ENCODE measurements at regions not wholly inside any gene's neighbourhood (a gene's known extent, or its start where the extent isn't known, plus 50 kb on each side); places are given as distances from the start of the nearest gene placed in this dataset.

DNA sequence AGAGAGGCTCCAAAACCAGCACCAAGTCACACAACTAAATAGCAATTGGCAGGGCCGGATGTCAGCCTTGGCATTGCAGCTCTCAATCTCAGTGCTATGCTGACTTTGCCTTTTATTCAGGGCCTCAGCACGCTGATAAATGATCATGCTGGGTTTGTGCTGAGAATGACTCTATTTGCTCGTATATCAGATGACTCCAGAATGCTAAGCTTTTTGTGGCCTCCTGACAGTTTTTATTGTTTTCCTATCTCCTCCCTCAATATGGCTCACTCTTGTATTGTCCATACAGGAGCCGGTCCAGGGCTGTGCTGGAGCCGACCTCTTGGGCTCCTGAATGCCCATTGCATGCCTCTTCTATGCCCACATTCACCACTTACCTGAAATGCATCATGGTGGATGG, 211.0 kb downstream of the EFNB2 start:
- TF ChIP-seq, protein P1, sequence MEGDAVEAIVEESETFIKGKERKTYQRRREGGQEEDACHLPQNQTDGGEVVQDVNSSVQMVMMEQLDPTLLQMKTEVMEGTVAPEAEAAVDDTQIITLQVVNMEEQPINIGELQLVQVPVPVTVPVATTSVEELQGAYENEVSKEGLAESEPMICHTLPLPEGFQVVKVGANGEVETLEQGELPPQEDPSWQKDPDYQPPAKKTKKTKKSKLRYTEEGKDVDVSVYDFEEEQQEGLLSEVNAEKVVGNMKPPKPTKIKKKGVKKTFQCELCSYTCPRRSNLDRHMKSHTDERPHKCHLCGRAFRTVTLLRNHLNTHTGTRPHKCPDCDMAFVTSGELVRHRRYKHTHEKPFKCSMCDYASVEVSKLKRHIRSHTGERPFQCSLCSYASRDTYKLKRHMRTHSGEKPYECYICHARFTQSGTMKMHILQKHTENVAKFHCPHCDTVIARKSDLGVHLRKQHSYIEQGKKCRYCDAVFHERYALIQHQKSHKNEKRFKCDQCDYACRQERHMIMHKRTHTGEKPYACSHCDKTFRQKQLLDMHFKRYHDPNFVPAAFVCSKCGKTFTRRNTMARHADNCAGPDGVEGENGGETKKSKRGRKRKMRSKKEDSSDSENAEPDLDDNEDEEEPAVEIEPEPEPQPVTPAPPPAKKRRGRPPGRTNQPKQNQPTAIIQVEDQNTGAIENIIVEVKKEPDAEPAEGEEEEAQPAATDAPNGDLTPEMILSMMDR (conservative IDR thresholded peaks at IDR 0.05; ENCODE audit: low read depth in 2 of 2): no peak
- TF ChIP-seq EZH2 (IDR thresholded peaks at IDR 0.05; ENCODE audit: low read depth, unreplicated experiment) (no peak), JUNB (IDR thresholded peaks at IDR 0.05; ENCODE audit: unreplicated experiment) (no peak), NANOG (IDR thresholded peaks at IDR 0.05; ENCODE audit: borderline replicate concordance) (no peak), EZH2phosphoT487 (IDR thresholded peaks at IDR 0.05; ENCODE audit: unreplicated experiment) (no peak), STAT1 (IDR thresholded peaks at IDR 0.05; ENCODE audit: unreplicated experiment) (no peak), CREB1 (CRISPR knock-in tag; IDR thresholded peaks at IDR 0.05; ENCODE audit: low read depth) (no peak), ZNF114 (CRISPR knock-in tag; IDR thresholded peaks at IDR 0.05) (no peak), POLR2AphosphoS5 (IDR thresholded peaks at IDR 0.05; ENCODE audit: low read depth) (no peak), ZNF331 (CRISPR knock-in tag; IDR thresholded peaks at IDR 0.05; ENCODE audit: low read depth) (no peak)
- TF ChIP-seq, protein P2, sequence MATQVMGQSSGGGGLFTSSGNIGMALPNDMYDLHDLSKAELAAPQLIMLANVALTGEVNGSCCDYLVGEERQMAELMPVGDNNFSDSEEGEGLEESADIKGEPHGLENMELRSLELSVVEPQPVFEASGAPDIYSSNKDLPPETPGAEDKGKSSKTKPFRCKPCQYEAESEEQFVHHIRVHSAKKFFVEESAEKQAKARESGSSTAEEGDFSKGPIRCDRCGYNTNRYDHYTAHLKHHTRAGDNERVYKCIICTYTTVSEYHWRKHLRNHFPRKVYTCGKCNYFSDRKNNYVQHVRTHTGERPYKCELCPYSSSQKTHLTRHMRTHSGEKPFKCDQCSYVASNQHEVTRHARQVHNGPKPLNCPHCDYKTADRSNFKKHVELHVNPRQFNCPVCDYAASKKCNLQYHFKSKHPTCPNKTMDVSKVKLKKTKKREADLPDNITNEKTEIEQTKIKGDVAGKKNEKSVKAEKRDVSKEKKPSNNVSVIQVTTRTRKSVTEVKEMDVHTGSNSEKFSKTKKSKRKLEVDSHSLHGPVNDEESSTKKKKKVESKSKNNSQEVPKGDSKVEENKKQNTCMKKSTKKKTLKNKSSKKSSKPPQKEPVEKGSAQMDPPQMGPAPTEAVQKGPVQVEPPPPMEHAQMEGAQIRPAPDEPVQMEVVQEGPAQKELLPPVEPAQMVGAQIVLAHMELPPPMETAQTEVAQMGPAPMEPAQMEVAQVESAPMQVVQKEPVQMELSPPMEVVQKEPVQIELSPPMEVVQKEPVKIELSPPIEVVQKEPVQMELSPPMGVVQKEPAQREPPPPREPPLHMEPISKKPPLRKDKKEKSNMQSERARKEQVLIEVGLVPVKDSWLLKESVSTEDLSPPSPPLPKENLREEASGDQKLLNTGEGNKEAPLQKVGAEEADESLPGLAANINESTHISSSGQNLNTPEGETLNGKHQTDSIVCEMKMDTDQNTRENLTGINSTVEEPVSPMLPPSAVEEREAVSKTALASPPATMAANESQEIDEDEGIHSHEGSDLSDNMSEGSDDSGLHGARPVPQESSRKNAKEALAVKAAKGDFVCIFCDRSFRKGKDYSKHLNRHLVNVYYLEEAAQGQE (IDR thresholded peaks at IDR 0.05; ENCODE audit: unreplicated experiment): no peak
- TF ChIP-seq, protein P3, sequence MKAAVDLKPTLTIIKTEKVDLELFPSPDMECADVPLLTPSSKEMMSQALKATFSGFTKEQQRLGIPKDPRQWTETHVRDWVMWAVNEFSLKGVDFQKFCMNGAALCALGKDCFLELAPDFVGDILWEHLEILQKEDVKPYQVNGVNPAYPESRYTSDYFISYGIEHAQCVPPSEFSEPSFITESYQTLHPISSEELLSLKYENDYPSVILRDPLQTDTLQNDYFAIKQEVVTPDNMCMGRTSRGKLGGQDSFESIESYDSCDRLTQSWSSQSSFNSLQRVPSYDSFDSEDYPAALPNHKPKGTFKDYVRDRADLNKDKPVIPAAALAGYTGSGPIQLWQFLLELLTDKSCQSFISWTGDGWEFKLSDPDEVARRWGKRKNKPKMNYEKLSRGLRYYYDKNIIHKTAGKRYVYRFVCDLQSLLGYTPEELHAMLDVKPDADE (IDR thresholded peaks at IDR 0.05): no peak
- TF ChIP-seq, protein P4, sequence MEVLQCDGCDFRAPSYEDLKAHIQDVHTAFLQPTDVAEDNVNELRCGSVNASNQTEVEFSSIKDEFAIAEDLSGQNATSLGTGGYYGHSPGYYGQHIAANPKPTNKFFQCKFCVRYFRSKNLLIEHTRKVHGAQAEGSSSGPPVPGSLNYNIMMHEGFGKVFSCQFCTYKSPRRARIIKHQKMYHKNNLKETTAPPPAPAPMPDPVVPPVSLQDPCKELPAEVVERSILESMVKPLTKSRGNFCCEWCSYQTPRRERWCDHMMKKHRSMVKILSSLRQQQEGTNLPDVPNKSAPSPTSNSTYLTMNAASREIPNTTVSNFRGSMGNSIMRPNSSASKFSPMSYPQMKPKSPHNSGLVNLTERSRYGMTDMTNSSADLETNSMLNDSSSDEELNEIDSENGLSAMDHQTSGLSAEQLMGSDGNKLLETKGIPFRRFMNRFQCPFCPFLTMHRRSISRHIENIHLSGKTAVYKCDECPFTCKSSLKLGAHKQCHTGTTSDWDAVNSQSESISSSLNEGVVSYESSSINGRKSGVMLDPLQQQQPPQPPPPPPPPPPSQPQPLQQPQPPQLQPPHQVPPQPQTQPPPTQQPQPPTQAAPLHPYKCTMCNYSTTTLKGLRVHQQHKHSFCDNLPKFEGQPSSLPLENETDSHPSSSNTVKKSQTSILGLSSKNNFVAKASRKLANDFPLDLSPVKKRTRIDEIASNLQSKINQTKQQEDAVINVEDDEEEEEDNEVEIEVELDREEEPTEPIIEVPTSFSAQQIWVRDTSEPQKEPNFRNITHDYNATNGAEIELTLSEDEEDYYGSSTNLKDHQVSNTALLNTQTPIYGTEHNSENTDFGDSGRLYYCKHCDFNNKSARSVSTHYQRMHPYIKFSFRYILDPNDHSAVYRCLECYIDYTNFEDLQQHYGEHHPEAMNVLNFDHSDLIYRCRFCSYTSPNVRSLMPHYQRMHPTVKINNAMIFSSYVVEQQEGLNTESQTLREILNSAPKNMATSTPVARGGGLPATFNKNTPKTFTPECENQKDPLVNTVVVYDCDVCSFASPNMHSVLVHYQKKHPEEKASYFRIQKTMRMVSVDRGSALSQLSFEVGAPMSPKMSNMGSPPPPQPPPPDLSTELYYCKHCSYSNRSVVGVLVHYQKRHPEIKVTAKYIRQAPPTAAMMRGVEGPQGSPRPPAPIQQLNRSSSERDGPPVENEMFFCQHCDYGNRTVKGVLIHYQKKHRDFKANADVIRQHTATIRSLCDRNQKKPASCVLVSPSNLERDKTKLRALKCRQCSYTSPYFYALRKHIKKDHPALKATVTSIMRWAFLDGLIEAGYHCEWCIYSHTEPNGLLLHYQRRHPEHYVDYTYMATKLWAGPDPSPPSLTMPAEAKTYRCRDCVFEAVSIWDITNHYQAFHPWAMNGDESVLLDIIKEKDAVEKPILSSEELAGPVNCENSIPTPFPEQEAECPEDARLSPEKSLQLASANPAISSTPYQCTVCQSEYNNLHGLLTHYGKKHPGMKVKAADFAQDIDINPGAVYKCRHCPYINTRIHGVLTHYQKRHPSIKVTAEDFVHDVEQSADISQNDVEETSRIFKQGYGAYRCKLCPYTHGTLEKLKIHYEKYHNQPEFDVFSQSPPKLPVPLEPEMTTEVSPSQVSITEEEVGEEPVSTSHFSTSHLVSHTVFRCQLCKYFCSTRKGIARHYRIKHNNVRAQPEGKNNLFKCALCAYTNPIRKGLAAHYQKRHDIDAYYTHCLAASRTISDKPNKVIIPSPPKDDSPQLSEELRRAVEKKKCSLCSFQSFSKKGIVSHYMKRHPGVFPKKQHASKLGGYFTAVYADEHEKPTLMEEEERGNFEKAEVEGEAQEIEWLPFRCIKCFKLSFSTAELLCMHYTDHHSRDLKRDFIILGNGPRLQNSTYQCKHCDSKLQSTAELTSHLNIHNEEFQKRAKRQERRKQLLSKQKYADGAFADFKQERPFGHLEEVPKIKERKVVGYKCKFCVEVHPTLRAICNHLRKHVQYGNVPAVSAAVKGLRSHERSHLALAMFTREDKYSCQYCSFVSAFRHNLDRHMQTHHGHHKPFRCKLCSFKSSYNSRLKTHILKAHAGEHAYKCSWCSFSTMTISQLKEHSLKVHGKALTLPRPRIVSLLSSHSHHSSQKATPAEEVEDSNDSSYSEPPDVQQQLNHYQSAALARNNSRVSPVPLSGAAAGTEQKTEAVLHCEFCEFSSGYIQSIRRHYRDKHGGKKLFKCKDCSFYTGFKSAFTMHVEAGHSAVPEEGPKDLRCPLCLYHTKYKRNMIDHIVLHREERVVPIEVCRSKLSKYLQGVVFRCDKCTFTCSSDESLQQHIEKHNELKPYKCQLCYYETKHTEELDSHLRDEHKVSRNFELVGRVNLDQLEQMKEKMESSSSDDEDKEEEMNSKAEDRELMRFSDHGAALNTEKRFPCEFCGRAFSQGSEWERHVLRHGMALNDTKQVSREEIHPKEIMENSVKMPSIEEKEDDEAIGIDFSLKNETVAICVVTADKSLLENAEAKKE (CRISPR knock-in tag; IDR thresholded peaks at IDR 0.05): no peak

Measured in GM23338 (cell line).